ENCODE measurements at regions not wholly inside any gene's neighbourhood (a gene's known extent, or its start where the extent isn't known, plus 50 kb on each side); places are given as distances from the start of the nearest gene placed in this dataset.

- FAIRE-seq, result no peak
- no peak for TF ChIP-seq POLR2A (IDR thresholded peaks at IDR 0.05; ENCODE audit: low read depth, low read length)
- TF ChIP-seq POLR2AphosphoS5 (IDR thresholded peaks at IDR 0.05; ENCODE audit: low read depth, low read length), result no peak
- no peak for TF ChIP-seq SPI1 (IDR thresholded peaks at IDR 0.05; ENCODE audit: low read depth, low read length)
- TF ChIP-seq POU2F2 (IDR thresholded peaks at IDR 0.05; ENCODE audit: low read depth, low read length), result no peak
- no peak for TF ChIP-seq TAF1 (IDR thresholded peaks at IDR 0.05; ENCODE audit: low read depth, low read length)
- TF ChIP-seq PAX5 (IDR thresholded peaks at IDR 0.05; ENCODE audit: insufficient read depth, low read length, severe bottlenecking), result no peak
- DNase-seq (ENCODE audit: insufficient read length, low spot score), result no peak
Observed at GRCh38 chr5:26579712-26580111, 458.7 kb downstream of the CDH9 start.

GRCh38 chr5:26578002-26578401 is 460.4 kb downstream of the CDH9 start:
- no peak for FAIRE-seq

GRCh38 chr5:26572480-26572879 is 465.9 kb downstream of the CDH9 start:
- TF ChIP-seq POLR2AphosphoS5 (IDR thresholded peaks at IDR 0.05; ENCODE audit: low read depth, low read length) (no peak), TAF1 (IDR thresholded peaks at IDR 0.05; ENCODE audit: low read depth, low read length) (no peak), PAX5 (IDR thresholded peaks at IDR 0.05; ENCODE audit: insufficient read depth, low read length, severe bottlenecking) (no peak), SPI1 (IDR thresholded peaks at IDR 0.05; ENCODE audit: low read depth, low read length) (no peak), POLR2A (IDR thresholded peaks at IDR 0.05; ENCODE audit: low read depth, low read length) (no peak), POU2F2 (IDR thresholded peaks at IDR 0.05; ENCODE audit: low read depth, low read length) (no peak)
- no peak for DNase-seq (ENCODE audit: insufficient read length, low spot score)
- FAIRE-seq, result no peak

More at GRCh38 chr5:26578002-26578401, 460.4 kb downstream of the CDH9 start:
- TF ChIP-seq TAF1 (IDR thresholded peaks at IDR 0.05; ENCODE audit: low read depth, low read length), result no peak
- TF ChIP-seq POLR2A (IDR thresholded peaks at IDR 0.05; ENCODE audit: low read depth, low read length), result no peak
- TF ChIP-seq PAX5 (IDR thresholded peaks at IDR 0.05; ENCODE audit: insufficient read depth, low read length, severe bottlenecking), result no peak
- no peak for DNase-seq (ENCODE audit: insufficient read length, low spot score)

GRCh38 chr5:26569929-26570258 is 468.5 kb downstream of the CDH9 start:
- no peak for DNase-seq (ENCODE audit: insufficient read length, low spot score)
- FAIRE-seq, result no peak
- TF ChIP-seq SPI1 (IDR thresholded peaks at IDR 0.05; ENCODE audit: low read depth, low read length) (no peak), PAX5 (IDR thresholded peaks at IDR 0.05; ENCODE audit: insufficient read depth, low read length, severe bottlenecking) (no peak), POU2F2 (IDR thresholded peaks at IDR 0.05; ENCODE audit: low read depth, low read length) (no peak), TAF1 (IDR thresholded peaks at IDR 0.05; ENCODE audit: low read depth, low read length) (no peak), POLR2AphosphoS5 (IDR thresholded peaks at IDR 0.05; ENCODE audit: low read depth, low read length) (no peak), POLR2A (IDR thresholded peaks at IDR 0.05; ENCODE audit: low read depth, low read length) (no peak)

- FAIRE-seq, result no peak
- no peak for TF ChIP-seq SPI1 (IDR thresholded peaks at IDR 0.05; ENCODE audit: low read depth, low read length)
- no peak for TF ChIP-seq POLR2A (IDR thresholded peaks at IDR 0.05; ENCODE audit: low read depth, low read length)
- TF ChIP-seq POLR2AphosphoS5 (IDR thresholded peaks at IDR 0.05; ENCODE audit: low read depth, low read length), result no peak
- TF ChIP-seq PAX5 (IDR thresholded peaks at IDR 0.05; ENCODE audit: insufficient read depth, low read length, severe bottlenecking), result no peak
- no peak for TF ChIP-seq TAF1 (IDR thresholded peaks at IDR 0.05; ENCODE audit: low read depth, low read length)
- no peak for TF ChIP-seq POU2F2 (IDR thresholded peaks at IDR 0.05; ENCODE audit: low read depth, low read length)
- no peak for DNase-seq (ENCODE audit: insufficient read length, low spot score)
Observed at GRCh38 chr5:26569241-26569928, 469.0 kb downstream of the CDH9 start.

- DNase-seq (ENCODE audit: insufficient read length, low spot score) (no peak), FAIRE-seq (no peak)
- TF ChIP-seq POLR2AphosphoS5 (IDR thresholded peaks at IDR 0.05; ENCODE audit: low read depth, low read length), result no peak
Observed at GRCh38 chr5:26568316-26568715, 470.1 kb downstream of the CDH9 start.

GRCh38 chr5:26563979-26564378 is 474.4 kb downstream of the CDH9 start:
- DNase-seq (ENCODE audit: insufficient read length, low spot score) (no peak), FAIRE-seq (no peak)
- TF ChIP-seq POLR2A (IDR thresholded peaks at IDR 0.05; ENCODE audit: low read depth, low read length), result no peak
- TF ChIP-seq POU2F2 (IDR thresholded peaks at IDR 0.05; ENCODE audit: low read depth, low read length), result no peak
- no peak for TF ChIP-seq TAF1 (IDR thresholded peaks at IDR 0.05; ENCODE audit: low read depth, low read length)
- TF ChIP-seq PAX5 (IDR thresholded peaks at IDR 0.05; ENCODE audit: insufficient read depth, low read length, severe bottlenecking), result no peak
- no peak for TF ChIP-seq POLR2AphosphoS5 (IDR thresholded peaks at IDR 0.05; ENCODE audit: low read depth, low read length)
- TF ChIP-seq SPI1 (IDR thresholded peaks at IDR 0.05; ENCODE audit: low read depth, low read length), result no peak

- no peak for TF ChIP-seq POU2F2 (IDR thresholded peaks at IDR 0.05; ENCODE audit: low read depth, low read length)
- no peak for TF ChIP-seq PAX5 (IDR thresholded peaks at IDR 0.05; ENCODE audit: insufficient read depth, low read length, severe bottlenecking)
- TF ChIP-seq POLR2A (IDR thresholded peaks at IDR 0.05; ENCODE audit: low read depth, low read length), result no peak
- DNase-seq (ENCODE audit: insufficient read length, low spot score) (no peak), FAIRE-seq (no peak)
Observed at GRCh38 chr5:26553079-26553478, 485.3 kb downstream of the CDH9 start.

GRCh38 chr5:26543987-26544386 is 494.4 kb downstream of the CDH9 start:
- TF ChIP-seq SPI1 (IDR thresholded peaks at IDR 0.05; ENCODE audit: low read depth, low read length), result no peak
- no peak for TF ChIP-seq POU2F2 (IDR thresholded peaks at IDR 0.05; ENCODE audit: low read depth, low read length)
- no peak for TF ChIP-seq PAX5 (IDR thresholded peaks at IDR 0.05; ENCODE audit: insufficient read depth, low read length, severe bottlenecking)
- no peak for TF ChIP-seq POLR2AphosphoS5 (IDR thresholded peaks at IDR 0.05; ENCODE audit: low read depth, low read length)
- no peak for FAIRE-seq
- DNase-seq (ENCODE audit: insufficient read length, low spot score), result no peak

GRCh38 chr5:26538226-26538625 is 500.2 kb downstream of the CDH9 start:
- DNase-seq (ENCODE audit: insufficient read length, low spot score) (no peak), FAIRE-seq (no peak)
- TF ChIP-seq POLR2A (IDR thresholded peaks at IDR 0.05; ENCODE audit: low read depth, low read length), result no peak
- TF ChIP-seq SPI1 (IDR thresholded peaks at IDR 0.05; ENCODE audit: low read depth, low read length), result no peak
- TF ChIP-seq PAX5 (IDR thresholded peaks at IDR 0.05; ENCODE audit: insufficient read depth, low read length, severe bottlenecking), result no peak
- TF ChIP-seq TAF1 (IDR thresholded peaks at IDR 0.05; ENCODE audit: low read depth, low read length), result no peak
- no peak for TF ChIP-seq POU2F2 (IDR thresholded peaks at IDR 0.05; ENCODE audit: low read depth, low read length)
- TF ChIP-seq POLR2AphosphoS5 (IDR thresholded peaks at IDR 0.05; ENCODE audit: low read depth, low read length), result no peak
